ENCODE measurements at regions not wholly inside any gene's neighbourhood (a gene's known extent, or its start where the extent isn't known, plus 50 kb on each side); places are given as distances from the start of the nearest gene placed in this dataset.

DNA sequence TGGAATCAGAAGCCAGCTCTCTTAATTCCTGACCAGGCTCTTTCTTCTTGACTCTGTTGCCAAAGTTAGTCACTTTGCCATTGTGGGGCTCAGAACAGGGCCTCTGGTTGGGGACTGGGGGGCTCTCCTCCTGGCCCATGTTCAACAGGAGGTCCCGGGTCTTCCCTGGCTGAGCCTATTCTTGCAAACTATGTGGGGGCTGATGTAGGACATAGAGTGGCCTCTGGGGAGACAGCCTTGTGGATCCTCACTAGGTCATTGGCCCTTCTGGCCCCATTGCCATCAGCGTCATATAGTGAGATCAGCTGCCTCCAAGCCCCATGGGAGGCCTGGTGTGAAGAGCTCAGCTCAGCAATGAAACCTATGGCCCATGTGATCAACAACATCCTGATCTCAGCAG is 77.6 kb upstream of the LEP start:
- H3K4me3 ChIP-seq (ENCODE audit: low read depth, low read length) = no peak overlapping the region
- TF ChIP-seq, protein P1, sequence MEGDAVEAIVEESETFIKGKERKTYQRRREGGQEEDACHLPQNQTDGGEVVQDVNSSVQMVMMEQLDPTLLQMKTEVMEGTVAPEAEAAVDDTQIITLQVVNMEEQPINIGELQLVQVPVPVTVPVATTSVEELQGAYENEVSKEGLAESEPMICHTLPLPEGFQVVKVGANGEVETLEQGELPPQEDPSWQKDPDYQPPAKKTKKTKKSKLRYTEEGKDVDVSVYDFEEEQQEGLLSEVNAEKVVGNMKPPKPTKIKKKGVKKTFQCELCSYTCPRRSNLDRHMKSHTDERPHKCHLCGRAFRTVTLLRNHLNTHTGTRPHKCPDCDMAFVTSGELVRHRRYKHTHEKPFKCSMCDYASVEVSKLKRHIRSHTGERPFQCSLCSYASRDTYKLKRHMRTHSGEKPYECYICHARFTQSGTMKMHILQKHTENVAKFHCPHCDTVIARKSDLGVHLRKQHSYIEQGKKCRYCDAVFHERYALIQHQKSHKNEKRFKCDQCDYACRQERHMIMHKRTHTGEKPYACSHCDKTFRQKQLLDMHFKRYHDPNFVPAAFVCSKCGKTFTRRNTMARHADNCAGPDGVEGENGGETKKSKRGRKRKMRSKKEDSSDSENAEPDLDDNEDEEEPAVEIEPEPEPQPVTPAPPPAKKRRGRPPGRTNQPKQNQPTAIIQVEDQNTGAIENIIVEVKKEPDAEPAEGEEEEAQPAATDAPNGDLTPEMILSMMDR (IDR thresholded peaks at IDR 0.05; ENCODE audit: low read depth, low read length) = no peak

DNA sequence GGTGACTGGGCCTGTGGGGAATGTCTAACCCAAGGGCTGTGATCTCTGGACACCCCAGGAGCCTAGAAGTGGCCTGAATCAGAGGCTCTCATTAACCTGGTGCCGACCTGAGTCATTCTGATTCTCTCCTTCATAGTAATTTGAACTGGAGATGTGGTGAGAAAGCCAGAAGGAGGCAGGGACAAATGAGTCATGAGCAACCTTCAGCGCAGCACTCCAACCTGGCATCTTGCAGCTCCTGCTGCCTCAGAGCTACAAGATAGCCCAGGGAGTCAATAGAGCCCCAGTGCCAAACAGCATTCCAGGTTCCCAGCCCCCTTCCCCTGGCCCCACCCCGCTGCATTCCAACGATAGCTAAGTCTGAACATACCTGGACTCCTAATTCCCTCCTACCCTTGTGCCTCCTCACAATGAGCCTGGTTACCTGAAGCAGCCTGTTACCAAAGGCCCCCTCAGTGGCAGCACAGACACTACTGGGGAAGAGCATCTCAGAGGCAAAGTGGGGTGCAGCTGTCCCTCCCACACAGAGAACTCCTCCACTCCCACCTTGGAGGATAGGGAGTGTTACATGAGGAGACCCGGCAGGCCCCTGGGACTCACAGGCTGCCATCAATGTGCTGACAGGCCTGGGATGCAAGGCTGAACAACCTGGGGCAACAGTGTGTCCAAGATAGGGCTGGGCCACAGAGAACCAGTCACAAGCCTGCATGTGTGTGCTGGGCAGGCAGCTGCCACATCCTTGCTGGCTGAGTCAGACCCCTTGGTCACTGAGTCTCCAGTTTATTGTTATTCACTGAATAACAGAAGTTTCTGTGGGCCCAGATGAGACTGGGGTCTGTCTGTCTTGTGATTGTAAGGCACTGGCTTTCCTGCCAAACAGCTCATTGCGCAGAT is 76.8 kb upstream of the LEP start:
- H3K4me3 ChIP-seq (ENCODE audit: low read depth, low read length) = no peak overlapping the region
- TF ChIP-seq, protein P1 (IDR thresholded peaks at IDR 0.05; ENCODE audit: low read depth, low read length) = no peak

DNA sequence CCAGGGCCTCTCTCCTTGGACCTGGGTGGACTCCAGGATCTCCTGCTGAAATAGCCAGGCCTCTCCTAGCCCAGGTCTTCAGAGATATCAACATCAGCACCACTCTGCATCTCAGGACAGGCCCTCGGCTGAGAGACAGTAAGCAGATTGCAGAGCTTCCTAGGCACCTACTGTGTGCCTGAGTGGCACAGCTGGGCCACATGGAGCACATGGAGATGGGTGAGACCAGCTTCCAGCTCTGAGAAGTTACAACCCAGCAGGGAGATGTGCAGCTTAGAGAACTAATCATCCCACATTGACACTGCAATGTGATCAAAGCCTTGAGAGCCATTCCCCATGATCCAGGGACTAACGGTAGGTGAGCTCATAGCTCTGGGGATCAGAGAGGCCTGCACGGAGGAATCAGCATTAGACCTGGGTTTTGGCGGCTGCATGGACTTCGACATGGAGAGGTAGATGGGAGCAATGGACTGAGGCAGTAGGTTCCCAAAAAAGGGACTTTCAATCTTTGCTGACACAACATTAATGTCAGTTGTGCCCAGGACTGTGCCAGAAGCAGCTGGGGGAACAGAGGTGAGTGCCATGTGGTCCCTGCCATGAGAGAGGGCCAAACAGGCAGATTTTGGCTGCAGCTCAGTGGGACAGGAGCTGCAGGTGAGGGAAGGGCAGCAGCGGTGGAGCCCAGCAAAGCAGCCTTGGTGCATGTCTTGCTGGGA is 76.0 kb upstream of the LEP start:
- no peak overlapping the region for H3K4me3 ChIP-seq (ENCODE audit: low read depth, low read length)
- TF ChIP-seq, protein P1 (IDR thresholded peaks at IDR 0.05; ENCODE audit: low read depth, low read length) = no peak

DNA sequence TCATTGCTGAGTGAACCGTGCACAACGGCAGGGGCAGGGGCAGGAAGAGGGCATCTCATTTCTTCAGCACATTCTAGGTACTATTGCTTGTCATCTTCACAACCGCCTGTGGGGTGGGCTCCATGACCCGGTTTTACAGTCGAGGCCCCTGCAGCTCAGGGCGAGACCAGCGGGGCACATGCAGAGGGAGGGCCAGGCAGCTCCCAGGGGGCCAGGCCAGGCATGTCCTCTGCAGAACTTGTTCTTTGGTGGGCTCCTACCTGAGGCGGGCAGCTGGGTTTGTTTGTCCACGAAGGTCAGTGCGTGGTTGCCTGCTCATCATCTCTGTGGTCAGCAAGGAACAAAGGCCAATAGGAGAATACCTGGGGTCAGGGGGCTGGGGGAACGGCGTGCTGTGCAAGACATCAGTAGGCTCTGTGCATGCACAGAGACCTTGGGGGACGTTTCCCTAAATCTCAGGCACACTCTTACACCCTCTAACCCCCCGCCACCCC is 75.1 kb upstream of the LEP start:
- no peak overlapping the region for H3K4me3 ChIP-seq (ENCODE audit: low read depth, low read length)

DNA sequence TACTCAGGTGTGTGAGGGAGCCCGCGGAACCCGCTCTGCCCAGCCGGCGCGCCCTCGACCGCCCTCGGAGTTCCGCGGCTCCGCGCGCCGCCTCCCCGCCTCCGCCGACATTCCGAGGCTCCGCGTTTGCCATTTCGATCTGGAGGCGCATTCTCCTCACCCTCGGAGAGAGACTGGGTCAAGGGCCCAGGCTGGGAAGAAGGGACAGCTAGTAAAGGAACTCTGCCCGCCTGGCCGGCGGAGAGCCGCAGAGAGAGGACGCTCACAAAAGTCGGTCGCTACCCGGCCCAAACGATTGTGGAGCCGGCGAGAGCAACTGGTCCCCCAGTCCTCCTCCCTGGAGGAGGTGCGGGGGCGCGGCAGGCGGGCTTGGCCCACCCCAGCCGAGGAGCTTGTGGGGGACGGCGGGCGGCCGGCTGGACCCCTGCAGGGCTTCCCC is 74.5 kb upstream of the LEP start:
- no peak overlapping the region for H3K4me3 ChIP-seq (ENCODE audit: low read depth, low read length)
- TF ChIP-seq, protein P1 (IDR thresholded peaks at IDR 0.05; ENCODE audit: low read depth, low read length) = no peak

More for the DNA sequence above, 75.1 kb upstream of the LEP start:
- TF ChIP-seq, protein P1 (IDR thresholded peaks at IDR 0.05; ENCODE audit: low read depth, low read length) = no peak

DNA sequence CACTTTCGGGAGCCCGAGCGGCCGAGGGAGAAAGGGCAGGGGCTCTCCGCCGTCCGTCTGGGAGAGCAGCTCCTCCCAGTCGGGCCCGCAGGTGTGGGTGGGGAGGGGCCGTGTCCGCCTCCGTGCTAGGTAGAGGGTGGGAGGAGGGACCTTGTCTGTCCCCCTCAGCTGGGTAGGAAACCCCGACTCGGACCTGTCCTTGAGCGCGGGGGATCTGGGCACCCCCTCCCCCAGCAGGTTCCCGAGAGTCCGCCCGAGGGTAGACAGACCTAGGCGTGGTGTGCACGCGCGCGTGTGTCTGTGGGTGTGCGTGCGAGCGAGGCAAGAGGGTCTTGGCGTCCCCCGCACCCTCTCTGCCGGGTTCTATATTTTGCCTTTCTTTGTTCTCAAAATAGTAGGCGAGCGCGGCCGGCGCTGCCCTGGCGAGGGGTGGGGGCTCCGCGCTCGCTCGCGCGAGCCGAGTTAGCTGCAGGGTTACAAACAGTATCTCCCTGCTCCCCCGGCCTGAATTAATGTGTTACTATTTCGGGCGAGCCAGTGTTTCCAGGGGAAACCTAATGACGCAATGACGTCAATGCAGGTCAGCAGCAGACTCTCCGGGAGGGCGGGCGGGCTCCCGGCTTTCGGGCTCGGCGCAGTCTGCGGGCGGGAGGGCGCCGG is 73.9 kb upstream of the LEP start:
- peak overlapping the region; percentile 26; the same call in 1 of the 2 replicates for H3K4me3 ChIP-seq (ENCODE audit: low read depth, low read length)
- TF ChIP-seq, protein P1 (IDR thresholded peaks at IDR 0.05; ENCODE audit: low read depth, low read length) = no peak
